ENCODE measurements at regions not wholly inside any gene's neighbourhood (a gene's known extent, or its start where the extent isn't known, plus 50 kb on each side); places are given as distances from the start of the nearest gene placed in this dataset.

GRCh38 chr3:178950676-178951075, 120.9 kb downstream of the ZMAT3 start:
- TF ChIP-seq EZH2 (IDR thresholded peaks at IDR 0.05; ENCODE audit: insufficient read depth, poor library complexity, severe bottlenecking) (no peak), EZH2phosphoT487 (IDR thresholded peaks at IDR 0.05; ENCODE audit: insufficient read depth, low read depth) (no peak)
